ENCODE measurements at regions not wholly inside any gene's neighbourhood (a gene's known extent, or its start where the extent isn't known, plus 50 kb on each side); places are given as distances from the start of the nearest gene placed in this dataset.

DNA sequence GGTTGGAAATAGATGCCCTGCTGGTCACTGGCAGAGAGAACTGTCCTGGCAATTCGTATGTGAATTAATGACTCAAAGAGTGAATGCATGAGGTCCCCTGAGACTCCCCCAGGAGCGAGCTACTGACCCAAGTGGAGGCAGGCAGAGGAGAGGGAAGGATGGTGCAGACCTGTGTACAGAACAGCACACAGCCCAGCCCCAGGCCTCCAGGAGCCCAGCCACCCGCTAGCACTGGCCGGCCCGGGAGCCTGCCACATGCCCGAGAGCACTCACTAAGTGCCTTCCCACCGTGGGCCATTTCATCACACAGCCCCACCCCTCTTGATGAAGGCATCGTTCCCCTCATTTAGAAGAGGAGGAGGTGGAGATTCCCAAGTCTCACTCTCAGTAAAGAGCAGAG is 62.0 kb upstream of the IGSF21 start:
- Histone ChIP-seq H3K27ac (no peak overlapping the region), H3K4me3 (no peak overlapping the region), H3K36me3 (no peaks in the 10 kb centered on the region), H3K27me3 (peaks cover 0 to 45% (median 20%) of the 10 kb centered on the region in 7 donors), H3K9me3 (no peaks in the 10 kb centered on the region), H3K4me1 (no peaks in the 10 kb centered on the region)
- no peak for DNase-seq
- ATAC-seq, result no peak
- intact Hi-C loops (cut with DNase I), result no loop called here
- WGBS, 2 donors, result 57 to 58% methylated on average over 8 of the region's 8 CpGs
- TF ChIP-seq, protein P1, sequence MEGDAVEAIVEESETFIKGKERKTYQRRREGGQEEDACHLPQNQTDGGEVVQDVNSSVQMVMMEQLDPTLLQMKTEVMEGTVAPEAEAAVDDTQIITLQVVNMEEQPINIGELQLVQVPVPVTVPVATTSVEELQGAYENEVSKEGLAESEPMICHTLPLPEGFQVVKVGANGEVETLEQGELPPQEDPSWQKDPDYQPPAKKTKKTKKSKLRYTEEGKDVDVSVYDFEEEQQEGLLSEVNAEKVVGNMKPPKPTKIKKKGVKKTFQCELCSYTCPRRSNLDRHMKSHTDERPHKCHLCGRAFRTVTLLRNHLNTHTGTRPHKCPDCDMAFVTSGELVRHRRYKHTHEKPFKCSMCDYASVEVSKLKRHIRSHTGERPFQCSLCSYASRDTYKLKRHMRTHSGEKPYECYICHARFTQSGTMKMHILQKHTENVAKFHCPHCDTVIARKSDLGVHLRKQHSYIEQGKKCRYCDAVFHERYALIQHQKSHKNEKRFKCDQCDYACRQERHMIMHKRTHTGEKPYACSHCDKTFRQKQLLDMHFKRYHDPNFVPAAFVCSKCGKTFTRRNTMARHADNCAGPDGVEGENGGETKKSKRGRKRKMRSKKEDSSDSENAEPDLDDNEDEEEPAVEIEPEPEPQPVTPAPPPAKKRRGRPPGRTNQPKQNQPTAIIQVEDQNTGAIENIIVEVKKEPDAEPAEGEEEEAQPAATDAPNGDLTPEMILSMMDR (IDR thresholded peaks at IDR 0.05), result no peak

DNA sequence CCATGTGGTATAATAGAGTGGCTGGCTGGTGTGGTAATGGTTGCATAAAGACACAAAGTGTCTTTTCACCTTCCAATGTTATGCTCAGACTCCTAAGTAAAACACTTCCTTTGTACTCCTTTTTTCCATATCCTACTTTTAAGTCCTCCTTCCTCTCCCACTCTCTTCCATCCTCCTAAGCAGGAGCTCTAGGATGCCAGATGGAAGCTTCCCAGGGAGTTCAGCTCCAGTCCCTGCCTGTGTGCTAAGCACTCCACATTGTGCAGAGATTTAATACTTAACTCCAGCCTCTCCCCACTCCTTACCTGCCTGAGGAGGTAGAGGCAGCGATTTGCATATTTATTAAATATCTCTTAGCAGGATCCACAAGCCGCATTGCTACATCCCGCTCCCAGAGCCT is 60.5 kb upstream of the IGSF21 start:
- H3K27ac ChIP-seq, result no peak overlapping the region
- no peak overlapping the region for H3K4me3 ChIP-seq
- TF ChIP-seq, protein P1 (IDR thresholded peaks at IDR 0.05), result no peak
- no peaks in the 10 kb centered on the region for H3K36me3 ChIP-seq
- no peaks in the 10 kb centered on the region for H3K4me1 ChIP-seq
- WGBS, 2 donors, result 84 to 87% methylated on average over 3 of the region's 3 CpGs
- ATAC-seq (no peak), DNase-seq (no peak)
- no peaks in the 10 kb centered on the region for H3K9me3 ChIP-seq
- intact Hi-C loops (cut with DNase I), result no loop called here
- H3K27me3 ChIP-seq, result peaks cover 0 to 51% (median 20%) of the 10 kb centered on the region in 7 donors

DNA sequence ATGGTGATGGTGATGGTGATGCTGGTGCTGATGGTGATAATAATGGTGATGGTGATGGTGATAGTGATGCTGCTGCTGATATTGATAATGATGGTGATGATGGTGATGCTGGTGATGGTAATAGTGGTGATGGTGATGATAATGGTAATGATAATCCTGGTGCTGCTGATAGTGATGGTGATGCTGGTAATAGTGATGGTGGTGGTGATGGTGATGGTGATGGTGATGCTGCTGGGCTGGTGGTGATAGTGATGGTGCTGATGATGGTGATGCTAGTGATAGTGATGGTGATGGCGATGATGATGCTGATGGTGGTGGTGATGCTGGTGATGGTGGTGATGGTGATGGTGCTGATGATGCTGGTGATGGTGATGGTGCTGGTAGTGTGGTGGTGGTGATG is 58.4 kb upstream of the IGSF21 start:
- no peaks in the 10 kb centered on the region for H3K9me3 ChIP-seq
- 94 to 100% methylated on average over 1 of the region's 1 CpG for WGBS, 2 donors
- TF ChIP-seq, protein P1 (IDR thresholded peaks at IDR 0.05), result no peak
- no peaks in the 10 kb centered on the region for H3K4me1 ChIP-seq
- ATAC-seq (no peak), DNase-seq (no peak)
- intact Hi-C loops (cut with DNase I), result no loop called here
- H3K27ac ChIP-seq, result no peak overlapping the region
- no peak overlapping the region for H3K4me3 ChIP-seq
- H3K36me3 ChIP-seq, result no peaks in the 10 kb centered on the region
- peaks cover 0 to 51% (median 17%) of the 10 kb centered on the region in 7 donors for H3K27me3 ChIP-seq

DNA sequence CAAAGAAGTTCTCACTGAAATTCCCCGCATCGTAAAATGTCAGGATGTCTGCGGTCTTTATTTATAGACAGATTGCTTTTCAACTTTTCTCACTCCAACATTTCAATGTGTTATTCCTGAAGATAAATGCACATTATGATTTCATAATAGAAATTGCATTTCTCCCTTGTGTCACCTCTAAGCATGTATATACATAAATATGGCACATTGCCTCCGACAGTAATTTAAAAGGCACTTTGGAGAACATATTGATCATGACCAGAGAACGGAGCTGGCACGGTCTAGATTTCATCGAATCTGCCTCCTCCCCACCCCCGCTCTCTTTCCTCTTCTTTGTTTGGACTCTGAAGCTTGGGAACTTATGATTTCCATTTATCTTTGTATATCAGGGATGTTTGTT is 54.9 kb upstream of the IGSF21 start:
- intact Hi-C loops (cut with DNase I), result no loop called here
- WGBS, 2 donors, result 81 to 82% methylated on average over 8 of the region's 8 CpGs
- Histone ChIP-seq H3K4me3 (no peak overlapping the region), H3K27me3 (peaks cover 0 to 48% (median 29%) of the 10 kb centered on the region in 7 donors), H3K27ac (no peak overlapping the region), H3K36me3 (no peaks in the 10 kb centered on the region), H3K9me3 (no peaks in the 10 kb centered on the region), H3K4me1 (no peaks in the 10 kb centered on the region)
- ATAC-seq, result no peak
- TF ChIP-seq, protein P1 (IDR thresholded peaks at IDR 0.05), result no peak
- no peak for DNase-seq
